ENCODE measurements at regions not wholly inside any gene's neighbourhood (a gene's known extent, or its start where the extent isn't known, plus 50 kb on each side); places are given as distances from the start of the nearest gene placed in this dataset.

DNA sequence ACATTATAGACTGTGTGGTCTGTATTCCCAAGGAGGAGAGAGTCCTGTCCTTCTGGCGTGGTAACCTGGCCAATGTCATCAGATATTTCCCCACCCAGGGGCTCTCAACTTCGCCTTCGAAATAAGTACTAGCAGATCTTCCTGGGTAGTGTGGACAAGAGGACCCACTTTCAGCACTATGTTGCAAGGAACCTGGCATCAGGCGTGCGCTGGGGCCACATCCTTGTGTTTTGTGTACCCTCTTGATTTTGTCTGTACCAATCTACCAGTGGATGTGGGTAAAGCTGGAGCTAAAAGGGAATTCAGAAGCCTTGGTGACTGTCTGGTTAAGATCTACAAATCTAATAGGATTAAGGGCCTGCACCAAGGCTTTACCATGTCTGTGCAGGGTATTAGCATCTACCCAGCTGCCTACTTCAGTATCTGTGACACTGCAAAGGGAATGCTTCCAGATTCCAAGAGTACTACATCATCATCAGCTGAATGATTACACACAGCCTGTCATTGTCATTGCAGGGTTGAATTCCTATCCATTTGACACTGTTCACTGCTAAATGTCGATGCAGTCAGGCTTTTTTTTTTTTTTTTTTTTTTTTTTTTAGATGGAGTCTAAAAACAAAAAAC lies 148.0 kb downstream of the PRR20E start:
- POLR2A ChIA-PET: no interaction called here
- no peak overlapping the region for H3K4me3 Mint-ChIP-seq
- no peaks in the 10 kb centered on the region for H3K36me3 Mint-ChIP-seq
- no peaks in the 10 kb centered on the region for H3K9me3 Mint-ChIP-seq
- ATAC-seq: peak; percentile 29; the same call in 1 of the 2 replicates
- no peak for TF ChIP-seq ZNF138 (CRISPR knock-in tag; conservative IDR thresholded peaks at IDR 0.05)
- no peak for TF ChIP-seq NFYB (CRISPR knock-in tag; conservative IDR thresholded peaks at IDR 0.05; ENCODE audit: low read depth)
- TF ChIP-seq, protein P1, sequence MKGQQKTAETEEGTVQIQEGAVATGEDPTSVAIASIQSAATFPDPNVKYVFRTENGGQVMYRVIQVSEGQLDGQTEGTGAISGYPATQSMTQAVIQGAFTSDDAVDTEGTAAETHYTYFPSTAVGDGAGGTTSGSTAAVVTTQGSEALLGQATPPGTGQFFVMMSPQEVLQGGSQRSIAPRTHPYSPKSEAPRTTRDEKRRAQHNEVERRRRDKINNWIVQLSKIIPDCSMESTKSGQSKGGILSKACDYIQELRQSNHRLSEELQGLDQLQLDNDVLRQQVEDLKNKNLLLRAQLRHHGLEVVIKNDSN (CRISPR knock-in tag; IDR thresholded peaks at IDR 0.05): no peak
- TF ChIP-seq NR1H2 (CRISPR knock-in tag; IDR thresholded peaks at IDR 0.05): no peak
- no peak for TF ChIP-seq RORB (CRISPR knock-in tag; IDR thresholded peaks at IDR 0.05)
- TF ChIP-seq, protein P2, sequence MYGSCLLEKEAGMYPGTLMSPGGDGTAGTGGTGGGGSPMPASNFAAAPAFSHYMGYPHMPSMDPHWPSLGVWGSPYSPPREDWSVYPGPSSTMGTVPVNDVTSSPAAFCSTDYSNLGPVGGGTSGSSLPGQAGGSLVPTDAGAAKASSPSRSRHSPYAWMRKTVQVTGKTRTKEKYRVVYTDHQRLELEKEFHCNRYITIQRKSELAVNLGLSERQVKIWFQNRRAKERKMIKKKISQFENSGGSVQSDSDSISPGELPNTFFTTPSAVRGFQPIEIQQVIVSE (CRISPR knock-in tag; IDR thresholded peaks at IDR 0.05; ENCODE audit: borderline replicate concordance): no peak
- TF ChIP-seq, protein P3, sequence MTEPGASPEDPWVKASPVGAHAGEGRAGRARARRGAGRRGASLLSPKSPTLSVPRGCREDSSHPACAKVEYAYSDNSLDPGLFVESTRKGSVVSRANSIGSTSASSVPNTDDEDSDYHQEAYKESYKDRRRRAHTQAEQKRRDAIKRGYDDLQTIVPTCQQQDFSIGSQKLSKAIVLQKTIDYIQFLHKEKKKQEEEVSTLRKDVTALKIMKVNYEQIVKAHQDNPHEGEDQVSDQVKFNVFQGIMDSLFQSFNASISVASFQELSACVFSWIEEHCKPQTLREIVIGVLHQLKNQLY (CRISPR knock-in tag; IDR thresholded peaks at IDR 0.05): no peak
- no peak for TF ChIP-seq IRF2 (CRISPR knock-in tag; IDR thresholded peaks at IDR 0.05; ENCODE audit: borderline replicate concordance, low read depth)
- no peak for TF ChIP-seq CBFB (CRISPR knock-in tag; IDR thresholded peaks at IDR 0.05; ENCODE audit: low read depth)
- H3K27me3 Mint-ChIP-seq (ENCODE audit: low read depth): no peaks in the 10 kb centered on the region
- DNase-seq (ENCODE audit: low spot score): no peak
- no peak overlapping the region for H3K27ac Mint-ChIP-seq
- CTCF ChIA-PET: interaction anchor here (1.1 kb wide), 1 partner anchor 309 kb away, joined by 3 read pairs; no protein-coding TSS in a partner anchor
- peaks cover 8% of the 10 kb centered on the region for H3K4me1 Mint-ChIP-seq

DNA sequence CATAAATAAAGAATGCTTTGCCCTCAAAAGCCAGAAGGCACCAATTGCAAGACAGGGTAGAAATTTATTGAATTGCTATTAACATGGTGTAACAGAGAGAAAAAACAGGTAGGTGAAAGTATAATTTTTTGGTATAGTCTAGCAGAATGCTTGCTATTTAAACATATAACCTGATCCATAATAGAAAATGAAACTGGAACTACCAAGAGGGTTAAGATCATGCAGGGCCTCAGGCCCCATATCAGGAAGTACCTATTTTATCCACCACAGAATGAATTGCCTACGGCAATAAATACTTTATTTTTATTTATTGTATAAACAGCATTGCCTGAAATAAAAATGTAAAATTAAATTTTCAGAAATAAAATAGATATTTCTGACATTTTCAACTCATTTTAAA lies 159.5 kb downstream of the PRR20E start:
- no peaks in the 10 kb centered on the region for H3K27me3 Mint-ChIP-seq (ENCODE audit: low read depth)
- POLR2A ChIA-PET: no interaction called here
- no peaks in the 10 kb centered on the region for H3K36me3 Mint-ChIP-seq
- no peak overlapping the region for H3K4me3 Mint-ChIP-seq
- H3K27ac Mint-ChIP-seq: no peak overlapping the region
- TF ChIP-seq, protein P4, sequence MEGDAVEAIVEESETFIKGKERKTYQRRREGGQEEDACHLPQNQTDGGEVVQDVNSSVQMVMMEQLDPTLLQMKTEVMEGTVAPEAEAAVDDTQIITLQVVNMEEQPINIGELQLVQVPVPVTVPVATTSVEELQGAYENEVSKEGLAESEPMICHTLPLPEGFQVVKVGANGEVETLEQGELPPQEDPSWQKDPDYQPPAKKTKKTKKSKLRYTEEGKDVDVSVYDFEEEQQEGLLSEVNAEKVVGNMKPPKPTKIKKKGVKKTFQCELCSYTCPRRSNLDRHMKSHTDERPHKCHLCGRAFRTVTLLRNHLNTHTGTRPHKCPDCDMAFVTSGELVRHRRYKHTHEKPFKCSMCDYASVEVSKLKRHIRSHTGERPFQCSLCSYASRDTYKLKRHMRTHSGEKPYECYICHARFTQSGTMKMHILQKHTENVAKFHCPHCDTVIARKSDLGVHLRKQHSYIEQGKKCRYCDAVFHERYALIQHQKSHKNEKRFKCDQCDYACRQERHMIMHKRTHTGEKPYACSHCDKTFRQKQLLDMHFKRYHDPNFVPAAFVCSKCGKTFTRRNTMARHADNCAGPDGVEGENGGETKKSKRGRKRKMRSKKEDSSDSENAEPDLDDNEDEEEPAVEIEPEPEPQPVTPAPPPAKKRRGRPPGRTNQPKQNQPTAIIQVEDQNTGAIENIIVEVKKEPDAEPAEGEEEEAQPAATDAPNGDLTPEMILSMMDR (IDR thresholded peaks at IDR 0.05): no peak
- TF ChIP-seq ETV6 (CRISPR knock-in tag; IDR thresholded peaks at IDR 0.05) (no peak), HMGA2 (CRISPR knock-in tag; IDR thresholded peaks at IDR 0.05) (no peak), FOXK1 (CRISPR knock-in tag; IDR thresholded peaks at IDR 0.05) (no peak), SMAD3 (CRISPR knock-in tag; IDR thresholded peaks at IDR 0.05; ENCODE audit: borderline replicate concordance) (no peak), NR1H2 (CRISPR knock-in tag; IDR thresholded peaks at IDR 0.05) (no peak), ZNF219 (CRISPR knock-in tag; IDR thresholded peaks at IDR 0.05; ENCODE audit: borderline replicate concordance) (no peak)
- TF ChIP-seq, protein P5, sequence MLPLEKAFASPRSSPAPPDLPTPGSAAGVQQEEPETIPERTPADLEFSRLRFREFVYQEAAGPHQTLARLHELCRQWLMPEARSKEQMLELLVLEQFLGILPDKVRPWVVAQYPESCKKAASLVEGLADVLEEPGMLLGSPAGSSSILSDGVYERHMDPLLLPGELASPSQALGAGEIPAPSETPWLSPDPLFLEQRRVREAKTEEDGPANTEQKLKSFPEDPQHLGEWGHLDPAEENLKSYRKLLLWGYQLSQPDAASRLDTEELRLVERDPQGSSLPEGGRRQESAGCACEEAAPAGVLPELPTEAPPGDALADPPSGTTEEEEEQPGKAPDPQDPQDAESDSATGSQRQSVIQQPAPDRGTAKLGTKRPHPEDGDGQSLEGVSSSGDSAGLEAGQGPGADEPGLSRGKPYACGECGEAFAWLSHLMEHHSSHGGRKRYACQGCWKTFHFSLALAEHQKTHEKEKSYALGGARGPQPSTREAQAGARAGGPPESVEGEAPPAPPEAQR (CRISPR knock-in tag; IDR thresholded peaks at IDR 0.05): no peak
- TF ChIP-seq, protein P6, sequence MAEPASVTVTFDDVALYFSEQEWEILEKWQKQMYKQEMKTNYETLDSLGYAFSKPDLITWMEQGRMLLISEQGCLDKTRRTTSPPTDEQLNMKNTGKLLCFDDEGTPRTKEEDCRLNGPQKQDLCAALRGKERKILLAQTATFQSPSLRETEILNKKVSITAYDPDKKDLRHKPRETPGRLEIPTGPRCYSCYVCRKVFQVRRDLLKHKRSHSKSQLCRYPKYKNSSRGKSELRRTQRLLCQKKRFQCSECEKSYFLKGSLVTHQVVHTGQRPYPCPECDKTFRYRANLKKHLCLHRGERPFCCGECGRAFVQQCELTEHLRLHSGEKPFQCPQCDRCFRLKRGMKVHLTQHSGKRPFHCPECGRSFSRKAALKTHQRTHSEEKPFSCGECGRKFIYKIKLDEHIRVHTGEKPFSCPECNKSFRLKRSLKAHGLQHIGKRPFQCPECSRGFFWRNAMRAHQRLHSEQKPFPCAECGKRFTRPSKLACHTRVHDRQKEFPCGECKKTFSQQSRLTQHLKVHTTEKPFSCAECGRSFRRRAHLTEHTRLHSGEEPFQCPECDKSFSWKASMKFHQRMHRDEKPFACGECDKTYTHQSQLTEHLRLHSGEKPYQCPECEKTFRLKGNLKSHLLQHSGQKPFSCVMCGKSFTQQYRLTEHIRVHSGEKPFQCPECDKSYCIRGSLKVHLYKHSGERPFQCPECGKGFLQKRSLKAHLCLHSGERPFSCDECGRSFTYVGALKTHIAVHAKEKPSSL (CRISPR knock-in tag; conservative IDR thresholded peaks at IDR 0.05): no peak
- TF ChIP-seq, protein P7, sequence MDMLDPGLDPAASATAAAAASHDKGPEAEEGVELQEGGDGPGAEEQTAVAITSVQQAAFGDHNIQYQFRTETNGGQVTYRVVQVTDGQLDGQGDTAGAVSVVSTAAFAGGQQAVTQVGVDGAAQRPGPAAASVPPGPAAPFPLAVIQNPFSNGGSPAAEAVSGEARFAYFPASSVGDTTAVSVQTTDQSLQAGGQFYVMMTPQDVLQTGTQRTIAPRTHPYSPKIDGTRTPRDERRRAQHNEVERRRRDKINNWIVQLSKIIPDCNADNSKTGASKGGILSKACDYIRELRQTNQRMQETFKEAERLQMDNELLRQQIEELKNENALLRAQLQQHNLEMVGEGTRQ (CRISPR knock-in tag; IDR thresholded peaks at IDR 0.05): no peak
- DNase-seq (ENCODE audit: low spot score) (no peak), ATAC-seq (no peak)
- H3K9me3 Mint-ChIP-seq: no peaks in the 10 kb centered on the region
- H3K4me1 Mint-ChIP-seq: peaks cover 2% of the 10 kb centered on the region
- CTCF ChIA-PET: no interaction called here
